ENCODE measurements at regions not wholly inside any gene's neighbourhood (a gene's known extent, or its start where the extent isn't known, plus 50 kb on each side); places are given as distances from the start of the nearest gene placed in this dataset.

DNA sequence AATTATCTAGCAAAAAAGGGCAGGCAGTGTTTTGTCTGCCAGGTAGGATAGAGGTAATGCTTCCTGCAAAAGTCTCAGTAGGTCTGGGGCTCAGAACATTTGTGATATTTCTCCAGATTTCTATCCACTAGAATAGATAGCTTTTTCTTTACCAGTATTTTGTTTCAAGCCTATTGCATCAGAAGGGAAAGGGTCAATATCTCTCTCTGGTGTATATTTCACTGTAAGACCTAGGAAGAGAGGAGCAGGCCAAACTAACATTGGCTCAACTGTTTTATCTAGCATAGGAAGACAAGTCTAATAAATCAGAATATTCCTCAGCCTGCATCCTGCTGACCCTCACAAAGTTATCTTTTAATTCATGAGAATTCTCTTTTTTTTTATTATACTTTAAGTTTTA, 106.7 kb upstream of the DAAM1 start:
- TF ChIP-seq CTCF (IDR thresholded peaks at IDR 0.05; ENCODE audit: borderline replicate concordance, extremely low read depth, low read length, poor library complexity, severe bottlenecking): no peak
- no peak for TF ChIP-seq EZH2 (IDR thresholded peaks at IDR 0.05; ENCODE audit: borderline replicate concordance, low read depth, low read length, severe bottlenecking)

All from DND-41 (cell line).